ENCODE measurements at regions not wholly inside any gene's neighbourhood (a gene's known extent, or its start where the extent isn't known, plus 50 kb on each side); places are given as distances from the start of the nearest gene placed in this dataset.

DNA sequence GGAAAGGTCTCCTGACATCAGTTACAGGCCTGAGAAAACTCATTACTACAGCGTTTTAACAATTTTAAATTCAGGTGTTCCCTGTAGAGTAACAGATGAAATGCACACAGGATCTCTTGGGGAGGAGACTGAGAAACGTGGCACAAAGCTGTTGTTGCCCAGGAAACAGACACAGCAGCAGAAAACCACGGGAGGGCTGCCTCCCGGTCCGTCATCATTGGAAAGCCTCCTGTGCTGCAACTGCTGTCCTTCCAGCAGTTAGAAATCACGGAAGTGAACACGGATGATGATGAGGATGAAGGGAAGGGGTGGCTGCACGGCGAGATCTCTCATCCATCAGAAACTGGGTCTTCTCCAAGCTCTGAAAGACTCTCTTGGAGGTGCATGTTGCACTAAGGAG lies 94.6 kb upstream of the RNF32 start:
- peaks cover 31% of the 10 kb centered on the region for H3K27me3 ChIP-seq (replicated peaks; ENCODE audit: insufficient read depth, low read depth, low read length, poor library complexity)
- H3K27ac ChIP-seq (ENCODE audit: low read depth, low read length, poor library complexity, severe bottlenecking), result no peak overlapping the region
- TF ChIP-seq EZH2 (IDR thresholded peaks at IDR 0.05; ENCODE audit: borderline replicate concordance, low read depth, low read length, poor library complexity, severe bottlenecking), result no peak
- TF ChIP-seq, protein P1, sequence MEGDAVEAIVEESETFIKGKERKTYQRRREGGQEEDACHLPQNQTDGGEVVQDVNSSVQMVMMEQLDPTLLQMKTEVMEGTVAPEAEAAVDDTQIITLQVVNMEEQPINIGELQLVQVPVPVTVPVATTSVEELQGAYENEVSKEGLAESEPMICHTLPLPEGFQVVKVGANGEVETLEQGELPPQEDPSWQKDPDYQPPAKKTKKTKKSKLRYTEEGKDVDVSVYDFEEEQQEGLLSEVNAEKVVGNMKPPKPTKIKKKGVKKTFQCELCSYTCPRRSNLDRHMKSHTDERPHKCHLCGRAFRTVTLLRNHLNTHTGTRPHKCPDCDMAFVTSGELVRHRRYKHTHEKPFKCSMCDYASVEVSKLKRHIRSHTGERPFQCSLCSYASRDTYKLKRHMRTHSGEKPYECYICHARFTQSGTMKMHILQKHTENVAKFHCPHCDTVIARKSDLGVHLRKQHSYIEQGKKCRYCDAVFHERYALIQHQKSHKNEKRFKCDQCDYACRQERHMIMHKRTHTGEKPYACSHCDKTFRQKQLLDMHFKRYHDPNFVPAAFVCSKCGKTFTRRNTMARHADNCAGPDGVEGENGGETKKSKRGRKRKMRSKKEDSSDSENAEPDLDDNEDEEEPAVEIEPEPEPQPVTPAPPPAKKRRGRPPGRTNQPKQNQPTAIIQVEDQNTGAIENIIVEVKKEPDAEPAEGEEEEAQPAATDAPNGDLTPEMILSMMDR (conservative IDR thresholded peaks at IDR 0.05; ENCODE audit: low read depth, low read length), result no peak
- ChIA-PET CTCF (no interaction called here), POLR2A (ENCODE audit: low non-redundant PET) (no interaction called here)
- H3K36me3 ChIP-seq (ENCODE audit: insufficient read depth, low read length, poor library complexity, severe bottlenecking), result no peaks in the 10 kb centered on the region
- H3K4me1 ChIP-seq (ENCODE audit: insufficient read depth, low read length, poor library complexity, severe bottlenecking), result no peaks in the 10 kb centered on the region
- no peaks in the 10 kb centered on the region for H3K9me3 ChIP-seq (ENCODE audit: low read depth, low read length, poor library complexity, severe bottlenecking)
- intact Hi-C loops (cut with micrococcal nuclease; ENCODE audit: unreplicated experiment), result no loop called here
- BruUV-seq (replicated peaks), result no TSS peak
- no peak overlapping the region for H3K4me3 ChIP-seq (ENCODE audit: low read depth, low read length, poor library complexity, severe bottlenecking)
- no peak for DNase-seq (ENCODE audit: low spot score)

DNA sequence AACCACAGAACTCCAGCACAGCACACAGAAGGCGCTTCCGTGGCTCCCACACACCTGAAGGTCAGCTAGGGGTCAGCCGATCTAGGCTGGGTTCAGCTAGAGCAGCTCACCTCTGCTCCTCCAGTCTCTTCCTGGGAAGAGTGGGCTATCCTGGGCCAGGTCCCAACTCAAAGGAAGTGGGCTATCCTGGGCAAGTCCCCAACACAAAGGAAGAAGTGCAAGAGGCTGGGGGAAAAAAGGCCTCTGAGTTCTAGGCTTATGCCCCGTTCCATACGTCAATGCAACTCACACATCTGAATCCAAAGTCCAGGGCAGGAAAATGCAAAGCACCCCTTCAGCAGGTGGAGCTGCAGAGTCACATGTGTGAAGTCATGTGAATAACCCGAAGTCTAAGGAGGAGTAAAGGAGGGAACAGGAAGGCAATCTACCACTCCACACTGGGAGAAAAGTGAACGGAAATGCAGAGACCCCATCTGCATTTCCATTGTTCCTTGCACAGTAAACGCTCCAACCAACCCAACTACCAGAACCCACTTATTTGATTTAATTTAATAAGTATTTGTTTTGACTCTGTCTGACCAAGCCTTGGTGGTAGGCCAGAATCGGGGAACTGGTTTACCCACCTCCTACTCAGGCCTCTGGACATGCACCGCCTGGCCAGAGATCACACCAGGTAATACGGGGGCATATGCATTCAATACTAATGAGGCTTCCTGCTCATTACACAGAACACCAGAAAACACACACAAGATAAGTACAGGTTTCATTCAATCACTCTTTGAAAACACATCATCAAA lies 95.5 kb upstream of the RNF32 start:
- ChIA-PET POLR2A (ENCODE audit: low non-redundant PET) (no interaction called here), CTCF (no interaction called here)
- TF ChIP-seq EZH2 (IDR thresholded peaks at IDR 0.05; ENCODE audit: borderline replicate concordance, low read depth, low read length, poor library complexity, severe bottlenecking), result no peak
- TF ChIP-seq, protein P1 (conservative IDR thresholded peaks at IDR 0.05; ENCODE audit: low read depth, low read length), result no peak

DNA sequence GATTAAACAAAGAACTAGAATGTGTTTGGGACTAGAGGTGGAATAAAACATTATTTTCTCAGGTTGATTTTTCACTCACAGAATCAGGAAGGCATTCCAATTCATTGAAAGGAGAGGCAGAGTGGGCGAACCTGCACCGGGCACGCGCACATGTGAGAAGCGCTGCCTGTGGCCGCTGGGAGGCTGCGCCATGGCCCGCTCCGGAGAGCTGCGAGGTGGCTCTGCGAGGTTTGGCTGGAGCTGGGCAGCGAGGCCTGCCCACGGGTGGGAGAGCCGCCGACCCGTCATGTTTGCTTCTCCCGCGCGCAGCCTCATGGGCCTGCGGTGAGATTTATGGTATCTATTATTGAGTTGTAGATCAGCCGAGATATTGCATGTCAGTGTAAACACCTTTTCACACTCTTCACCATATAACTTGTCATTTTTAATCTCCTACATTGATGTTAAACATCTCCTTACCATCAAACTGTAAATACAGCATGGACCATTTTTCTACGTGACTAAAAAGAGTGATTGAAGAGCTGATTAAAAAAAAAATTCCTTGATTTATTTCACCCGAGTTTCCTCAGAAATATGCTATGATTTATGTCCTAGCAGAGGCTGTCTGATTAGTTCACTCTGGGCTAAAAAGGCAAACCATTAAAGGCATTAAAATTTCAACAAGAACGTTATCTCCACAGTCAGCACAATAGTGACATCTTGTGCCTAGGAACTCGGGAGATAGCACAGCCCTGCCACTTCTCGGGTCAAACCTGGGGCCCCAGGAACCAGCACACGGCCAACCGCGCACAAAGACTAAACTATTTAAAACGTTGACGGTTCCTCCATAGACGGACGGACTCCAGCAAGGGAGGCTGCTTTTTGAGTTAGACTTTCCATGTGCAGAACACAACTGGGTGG lies 96.6 kb upstream of the RNF32 start:
- CTCF ChIA-PET, result no interaction called here
- Histone ChIP-seq H3K27ac (ENCODE audit: low read depth, low read length, poor library complexity, severe bottlenecking) (no peak overlapping the region), H3K9me3 (ENCODE audit: low read depth, low read length, poor library complexity, severe bottlenecking) (no peaks in the 10 kb centered on the region), H3K36me3 (ENCODE audit: insufficient read depth, low read length, poor library complexity, severe bottlenecking) (no peaks in the 10 kb centered on the region), H3K4me1 (ENCODE audit: insufficient read depth, low read length, poor library complexity, severe bottlenecking) (no peaks in the 10 kb centered on the region), H3K4me3 (ENCODE audit: low read depth, low read length, poor library complexity, severe bottlenecking) (no peak overlapping the region), H3K27me3 (replicated peaks; ENCODE audit: insufficient read depth, low read depth, low read length, poor library complexity) (peaks cover 39% of the 10 kb centered on the region)
- BruUV-seq (replicated peaks), result no TSS peak
- intact Hi-C loops (cut with micrococcal nuclease; ENCODE audit: unreplicated experiment), result no loop called here
- TF ChIP-seq, protein P1 (conservative IDR thresholded peaks at IDR 0.05; ENCODE audit: low read depth, low read length), result no peak
- no peak for TF ChIP-seq EZH2 (IDR thresholded peaks at IDR 0.05; ENCODE audit: borderline replicate concordance, low read depth, low read length, poor library complexity, severe bottlenecking)
- no peak for DNase-seq (ENCODE audit: low spot score)
- POLR2A ChIA-PET (ENCODE audit: low non-redundant PET), result no interaction called here

More for the DNA sequence above, 95.5 kb upstream of the RNF32 start:
- H3K36me3 ChIP-seq (ENCODE audit: insufficient read depth, low read length, poor library complexity, severe bottlenecking), result no peaks in the 10 kb centered on the region
- H3K4me3 ChIP-seq (ENCODE audit: low read depth, low read length, poor library complexity, severe bottlenecking), result no peak overlapping the region
- H3K27ac ChIP-seq (ENCODE audit: low read depth, low read length, poor library complexity, severe bottlenecking), result no peak overlapping the region
- H3K9me3 ChIP-seq (ENCODE audit: low read depth, low read length, poor library complexity, severe bottlenecking), result no peaks in the 10 kb centered on the region
- no peaks in the 10 kb centered on the region for H3K4me1 ChIP-seq (ENCODE audit: insufficient read depth, low read length, poor library complexity, severe bottlenecking)
- peaks cover 31% of the 10 kb centered on the region for H3K27me3 ChIP-seq (replicated peaks; ENCODE audit: insufficient read depth, low read depth, low read length, poor library complexity)
- intact Hi-C loops (cut with micrococcal nuclease; ENCODE audit: unreplicated experiment), result no loop called here
- no TSS peak for BruUV-seq (replicated peaks)
- DNase-seq (ENCODE audit: low spot score), result no peak
